GM19452 (cell line): ENCODE measurements at regions not wholly inside any gene's neighbourhood (a gene's known extent, or its start where the extent isn't known, plus 50 kb on each side); places are given as distances from the start of the nearest gene placed in this dataset.
"Not testable (repeated sequence)": the region's sequence is repeated elsewhere in the genome, so short reads cannot be mapped to it uniquely, and the experiment has no call there.

Experiments
- ATAC-seq: cut with Tn5 transposase; IDR thresholded peaks from one replicate; pipeline ENCODE4 v1.9.1; 2021; ENCODE audit not compliant: unreplicated experiment

DNA sequence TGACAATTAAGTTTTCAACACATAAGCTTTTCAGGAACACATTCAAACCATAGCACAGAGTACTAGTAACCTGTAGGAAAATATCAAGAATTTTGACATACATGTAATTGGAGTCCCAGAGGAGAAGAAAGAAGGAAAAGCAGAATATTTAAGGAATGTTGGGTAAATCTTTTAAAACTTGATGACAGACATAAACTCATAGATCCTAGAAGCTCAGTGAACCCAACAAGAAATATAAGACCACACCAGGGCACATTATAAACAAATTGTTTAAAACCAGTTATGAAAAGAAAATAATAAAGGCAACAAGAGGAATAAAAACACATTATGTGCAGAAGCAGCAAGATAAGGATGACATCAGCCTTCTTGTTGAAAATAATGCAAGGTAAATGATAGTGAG, 151.5 kb upstream of the ATXN1 start:
- no peak for ATAC-seq

DNA sequence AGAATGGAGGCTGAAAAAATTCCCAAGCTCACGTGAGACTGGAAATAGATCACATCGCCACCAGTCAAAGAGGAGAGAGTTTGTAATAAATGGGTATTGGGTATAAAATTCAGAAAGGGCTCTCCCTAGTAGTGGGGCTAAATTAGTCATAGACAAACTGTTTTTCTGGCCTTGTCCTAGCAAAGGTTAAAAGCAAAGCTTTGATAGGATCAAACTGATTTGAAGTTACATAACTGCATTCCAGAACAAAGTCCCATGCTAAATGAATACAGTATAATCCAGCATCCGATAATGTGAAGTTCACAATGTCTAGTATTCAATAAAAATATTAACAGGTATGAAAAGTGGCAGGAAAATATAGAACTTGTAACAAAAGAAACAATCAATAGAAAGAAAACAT, 149.8 kb upstream of the ATXN1 start:
- no peak for ATAC-seq

GRCh38 chr6:16909658-16910360, 148.5 kb upstream of the ATXN1 start:
- no peak for ATAC-seq

- no peak for ATAC-seq
Measured at GRCh38 chr6:16907991-16908390, 146.7 kb upstream of the ATXN1 start.

DNA sequence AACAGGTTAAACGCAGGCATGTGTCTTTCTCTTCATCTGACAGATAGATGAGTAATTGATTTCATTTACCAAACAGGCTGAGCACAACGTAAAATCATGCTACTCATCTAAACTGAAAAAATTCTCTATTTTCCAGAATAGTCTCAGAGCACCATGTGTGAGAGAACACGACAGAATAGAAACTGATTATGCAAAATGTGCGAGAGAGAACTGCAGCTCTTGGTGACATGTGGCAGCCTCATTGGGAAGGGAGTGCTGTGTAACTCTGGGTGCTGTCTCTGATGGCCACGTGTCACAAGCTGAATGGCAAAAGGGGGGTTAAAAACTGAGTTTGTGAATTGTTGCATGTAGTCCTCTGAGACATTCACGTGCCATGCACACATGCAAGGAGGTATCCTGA, 143.7 kb upstream of the ATXN1 start:
- ATAC-seq = no peak

DNA sequence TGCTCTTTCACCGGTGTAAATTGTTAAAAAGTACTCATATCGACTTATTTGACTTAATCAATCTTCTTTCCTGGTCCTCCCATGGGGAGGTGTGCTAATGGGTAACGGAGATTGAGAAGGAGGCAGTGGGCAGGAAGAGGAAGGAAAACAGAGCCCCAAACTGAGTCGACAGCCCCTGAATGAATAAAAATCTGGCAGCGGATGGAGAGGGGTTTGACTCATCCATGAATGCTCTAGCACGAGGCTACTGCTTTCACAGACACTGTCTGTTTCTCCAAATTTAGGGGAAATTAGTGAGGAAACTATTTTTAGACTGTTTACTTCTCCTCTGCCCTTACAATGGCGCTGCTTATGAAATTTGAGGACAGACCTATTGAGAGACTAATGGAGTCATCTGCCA, 142.2 kb upstream of the ATXN1 start:
- no peak for ATAC-seq

DNA sequence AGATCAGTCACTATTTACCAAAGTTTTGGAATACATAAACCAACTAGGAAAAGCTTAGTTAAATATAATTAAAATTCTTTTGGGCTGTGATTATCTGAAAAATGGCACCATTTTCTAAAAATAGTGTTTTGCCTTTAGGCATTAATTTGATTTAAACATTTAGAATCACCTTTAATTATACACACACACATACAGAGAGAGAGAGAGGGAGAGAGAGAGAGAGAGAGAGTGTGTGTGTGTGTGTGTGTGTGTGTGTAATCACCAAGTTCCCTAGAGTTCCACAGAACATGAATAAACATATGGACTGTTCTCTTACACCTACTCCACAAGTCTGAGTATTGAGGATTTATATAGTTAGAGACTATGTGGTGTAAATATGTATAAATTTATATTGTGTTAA, 141.2 kb upstream of the ATXN1 start:
- no peak for ATAC-seq

DNA sequence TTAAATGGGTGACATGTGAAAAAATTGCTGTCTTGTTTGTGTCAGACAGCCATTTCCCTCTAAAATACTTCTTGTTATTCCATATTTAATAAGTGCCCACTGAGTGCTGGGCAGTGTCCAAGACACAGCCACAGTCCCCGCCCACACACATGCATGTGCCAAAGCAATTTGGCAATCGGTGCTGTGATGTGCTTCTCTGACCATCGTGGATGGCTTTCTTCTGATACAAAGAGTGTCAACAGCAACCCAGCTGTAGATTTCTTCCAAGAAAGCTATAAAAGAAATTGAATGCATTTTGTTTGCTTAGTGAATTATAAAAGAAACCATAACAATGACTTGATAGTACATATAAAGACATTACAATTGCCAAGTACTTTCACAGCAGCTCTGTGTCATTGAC, 140.5 kb upstream of the ATXN1 start:
- ATAC-seq = no peak

GRCh38 chr6:16901306-16901705, 140.0 kb upstream of the ATXN1 start:
- ATAC-seq = no peak

- no peak for ATAC-seq
Measured at GRCh38 chr6:16898640-16899396, 137.6 kb upstream of the ATXN1 start.

- ATAC-seq = no peak
Measured at GRCh38 chr6:16897669-16898068, 136.4 kb upstream of the ATXN1 start.

DNA sequence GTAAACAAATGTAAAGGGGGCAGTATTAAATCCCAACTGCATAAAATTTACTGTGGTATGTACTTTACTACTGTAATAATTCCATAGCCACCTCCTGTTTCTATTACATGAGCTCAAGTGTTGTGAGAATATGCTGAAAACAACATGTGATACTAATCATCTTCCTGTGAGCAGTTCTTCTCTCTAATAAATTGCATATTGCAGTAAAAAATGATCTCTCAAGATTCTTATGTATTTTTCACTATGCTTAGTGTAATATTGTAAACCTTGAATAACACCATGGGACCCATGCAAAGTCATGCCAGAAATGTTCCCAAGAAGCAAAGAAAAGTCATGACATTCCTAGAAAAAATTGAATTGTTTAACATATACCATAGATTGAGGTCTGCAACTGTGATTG, 133.0 kb upstream of the ATXN1 start:
- no peak for ATAC-seq

- not testable (repeated sequence) for ATAC-seq
Measured at GRCh38 chr6:16891110-16891509, 129.8 kb upstream of the ATXN1 start.

DNA sequence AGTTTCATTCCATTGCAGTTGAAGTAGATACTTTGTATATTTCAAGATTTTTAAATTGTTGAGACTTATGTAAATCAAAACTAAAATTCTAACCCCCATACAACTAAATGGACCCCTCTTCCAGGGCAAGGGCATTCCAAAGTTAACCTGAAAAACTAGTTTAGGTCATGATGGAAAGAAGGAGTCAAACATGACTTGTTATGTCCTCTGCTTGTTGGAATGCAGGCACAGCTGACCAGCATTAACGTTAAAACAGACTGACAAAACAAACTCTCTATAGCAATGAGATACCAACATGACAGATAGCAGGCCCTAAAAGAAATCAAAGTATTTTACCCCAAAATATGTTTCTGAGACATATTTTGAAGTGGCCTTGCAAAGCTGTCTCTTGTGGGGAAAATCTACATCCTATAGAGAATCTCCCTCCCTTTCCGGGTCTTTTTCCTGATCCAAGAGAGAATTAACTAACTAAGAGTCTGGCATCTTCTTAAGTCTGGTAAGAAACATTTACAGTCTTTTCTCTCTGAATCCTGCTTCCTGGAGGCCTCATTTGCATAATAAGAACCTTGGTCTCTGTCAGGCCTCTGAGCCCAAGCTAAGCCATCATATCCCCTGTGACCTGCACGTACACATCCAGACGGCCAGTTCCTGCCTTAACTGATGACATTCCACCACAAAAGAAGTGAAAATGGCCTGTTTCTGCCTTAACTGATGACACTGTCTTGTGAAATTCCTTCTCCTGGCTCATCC, 124.3 kb upstream of the ATXN1 start:
- no peak for ATAC-seq

- ATAC-seq = no peak
Measured at GRCh38 chr6:16884526-16884925, 123.3 kb upstream of the ATXN1 start.

DNA sequence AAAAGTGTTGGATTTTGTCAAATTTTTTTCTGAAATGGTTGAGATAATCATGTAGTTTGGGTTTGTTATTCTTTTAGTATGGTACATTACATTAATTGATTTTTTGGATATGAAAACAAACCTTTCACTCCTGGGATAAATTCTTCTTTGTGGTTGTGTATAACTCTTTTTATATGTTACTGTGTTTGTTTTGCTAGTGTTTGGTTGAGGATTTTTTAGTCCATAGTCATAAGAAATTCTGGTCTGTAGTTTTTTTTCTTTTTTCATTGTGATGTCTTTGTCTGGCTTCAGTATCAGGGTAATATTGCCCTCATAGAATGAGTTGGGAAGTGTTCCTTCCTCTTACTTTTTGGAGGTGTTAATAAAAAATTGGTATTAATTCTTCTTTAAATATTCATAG, 122.2 kb upstream of the ATXN1 start:
- ATAC-seq = no peak

DNA sequence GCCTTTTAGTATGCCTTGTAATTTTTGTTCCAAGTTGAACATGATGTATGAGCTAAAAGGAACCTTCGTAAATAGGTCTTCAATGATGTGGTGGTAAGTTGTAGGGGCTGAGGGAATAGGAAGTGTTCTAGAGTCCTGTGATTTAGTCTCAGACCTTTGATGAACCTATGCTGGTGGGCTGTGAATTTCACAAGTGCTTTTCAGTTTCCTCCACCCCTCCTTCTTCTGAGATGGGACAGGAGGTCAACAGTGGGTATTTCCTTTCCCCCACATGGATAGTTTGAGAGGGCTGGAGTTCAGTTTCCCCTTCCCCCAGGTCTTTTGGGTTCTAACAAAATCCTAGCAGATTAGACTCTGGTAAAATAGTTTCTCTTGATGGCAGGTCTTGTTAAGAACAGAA, 121.0 kb upstream of the ATXN1 start:
- ATAC-seq = no peak

DNA sequence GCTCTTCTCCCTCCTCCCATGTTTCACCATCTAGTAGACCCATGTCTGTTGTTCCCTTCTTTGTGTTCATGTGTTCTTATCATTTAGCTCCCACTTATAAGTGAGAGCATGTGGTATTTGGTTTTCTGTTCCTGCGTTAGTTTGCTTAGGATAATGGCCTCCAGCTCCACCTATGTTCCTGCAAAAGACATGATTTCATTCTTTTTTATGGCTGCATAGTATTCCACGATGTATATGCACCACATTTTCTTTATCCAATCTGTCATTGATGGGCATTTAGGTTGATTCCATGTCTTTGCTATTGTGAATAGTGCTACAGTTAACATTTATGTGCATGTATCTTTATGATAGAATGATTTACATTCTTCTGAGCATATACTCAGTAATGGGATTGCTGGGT, 115.6 kb upstream of the ATXN1 start:
- ATAC-seq = not testable (repeated sequence)

- no peak for ATAC-seq
Measured at GRCh38 chr6:16876201-16876600, 114.9 kb upstream of the ATXN1 start.

GRCh38 chr6:16873698-16874097, 112.4 kb upstream of the ATXN1 start:
- ATAC-seq = no peak

GRCh38 chr6:16872543-16873235, 111.4 kb upstream of the ATXN1 start:
- ATAC-seq = no peak
